ENCODE measurements at regions not wholly inside any gene's neighbourhood (a gene's known extent, or its start where the extent isn't known, plus 50 kb on each side); places are given as distances from the start of the nearest gene placed in this dataset.

- Histone ChIP-seq H2BK5ac (ENCODE audit: insufficient read length, low read length) (no peak overlapping the region), H3T11ph (ENCODE audit: low read length) (no peak overlapping the region), H3K27me3 (ENCODE audit: insufficient read depth, low read length) (no peaks in the 10 kb centered on the region), H2BK20ac (ENCODE audit: low read depth, low read length, poor library complexity, severe bottlenecking) (no peak overlapping the region), H2AFZ (ENCODE audit: low read length) (no peak overlapping the region), H4K20me1 (ENCODE audit: control insufficient read depth, insufficient read depth, insufficient read length) (no peaks in the 10 kb centered on the region), H3K27ac (ENCODE audit: insufficient read length, low read depth, low read length) (no peak overlapping the region), H3K79me1 (ENCODE audit: insufficient read depth, low read depth, low read length, poor library complexity, severe bottlenecking) (no peaks in the 10 kb centered on the region), H3K79me2 (ENCODE audit: insufficient read depth, low read length) (no peaks in the 10 kb centered on the region), H4K8ac (replicated peaks; ENCODE audit: insufficient read length, low read depth, low read length) (no peak overlapping the region), H3K9ac (ENCODE audit: extremely low read depth, insufficient read length, low read length) (no peak overlapping the region), H3K56ac (ENCODE audit: insufficient read length, low read depth, low read length) (no peak overlapping the region), H2BK12ac (ENCODE audit: insufficient read length, low read depth, low read length) (no peak overlapping the region), H2AK5ac (ENCODE audit: insufficient read length, low read length) (no peak overlapping the region), H3K23me2 (ENCODE audit: insufficient read length, low read depth, low read length, poor library complexity, severe bottlenecking) (no peaks in the 10 kb centered on the region), H3K14ac (ENCODE audit: insufficient read depth, low read length) (no peak overlapping the region), H3K4me2 (ENCODE audit: insufficient read depth, insufficient read length, low read length) (no peak overlapping the region), H2BK15ac (ENCODE audit: low read depth, low read length) (no peak overlapping the region), H4K5ac (ENCODE audit: insufficient read length, low read depth, low read length) (no peak overlapping the region), H4K91ac (ENCODE audit: insufficient read length, low read depth, low read length) (no peak overlapping the region), H3K9me3 (ENCODE audit: control insufficient read depth, low read depth, low read length) (no peaks in the 10 kb centered on the region), H3K23ac (ENCODE audit: insufficient read length, low read depth, low read length) (no peak overlapping the region), H3K18ac (ENCODE audit: insufficient read length, low read depth, low read length) (no peak overlapping the region), H3K4ac (ENCODE audit: low read depth, low read length) (no peak overlapping the region), H2BK120ac (ENCODE audit: low read depth, low read length, poor library complexity, severe bottlenecking) (no peak overlapping the region), H3K4me1 (ENCODE audit: insufficient read depth, low read length) (no peaks in the 10 kb centered on the region)
- DNase-seq = no peak
- H3K9me3 Mint-ChIP-seq = peaks cover 10 to 15% of the 10 kb centered on the region in 2 experiments
- H3K36me3 Mint-ChIP-seq (ENCODE audit: insufficient read depth in 1 of 3, low read depth in 3 of 3) = peaks cover 9 to 10% (median 10%) of the 10 kb centered on the region in 3 experiments; a peak in 6 of 7 replicates
- no peaks in the 10 kb centered on the region for H3K4me1 Mint-ChIP-seq
- H3K27ac Mint-ChIP-seq = no peak overlapping the region
- TF ChIP-seq, protein P1, sequence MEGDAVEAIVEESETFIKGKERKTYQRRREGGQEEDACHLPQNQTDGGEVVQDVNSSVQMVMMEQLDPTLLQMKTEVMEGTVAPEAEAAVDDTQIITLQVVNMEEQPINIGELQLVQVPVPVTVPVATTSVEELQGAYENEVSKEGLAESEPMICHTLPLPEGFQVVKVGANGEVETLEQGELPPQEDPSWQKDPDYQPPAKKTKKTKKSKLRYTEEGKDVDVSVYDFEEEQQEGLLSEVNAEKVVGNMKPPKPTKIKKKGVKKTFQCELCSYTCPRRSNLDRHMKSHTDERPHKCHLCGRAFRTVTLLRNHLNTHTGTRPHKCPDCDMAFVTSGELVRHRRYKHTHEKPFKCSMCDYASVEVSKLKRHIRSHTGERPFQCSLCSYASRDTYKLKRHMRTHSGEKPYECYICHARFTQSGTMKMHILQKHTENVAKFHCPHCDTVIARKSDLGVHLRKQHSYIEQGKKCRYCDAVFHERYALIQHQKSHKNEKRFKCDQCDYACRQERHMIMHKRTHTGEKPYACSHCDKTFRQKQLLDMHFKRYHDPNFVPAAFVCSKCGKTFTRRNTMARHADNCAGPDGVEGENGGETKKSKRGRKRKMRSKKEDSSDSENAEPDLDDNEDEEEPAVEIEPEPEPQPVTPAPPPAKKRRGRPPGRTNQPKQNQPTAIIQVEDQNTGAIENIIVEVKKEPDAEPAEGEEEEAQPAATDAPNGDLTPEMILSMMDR (conservative IDR thresholded peaks at IDR 0.05) = no peak
- H3K4me3 Mint-ChIP-seq = no peak overlapping the region
- WGBS (ENCODE audit: extremely low coverage, insufficient read length, low lambda C conversion rate) = no CpG with 5 or more reads among the region's 2 CpGs
- peaks cover 3% of the 10 kb centered on the region for H3K27me3 Mint-ChIP-seq (ENCODE audit: low read depth)
Observed at GRCh38 chr9:79952401-79952800, 380.6 kb downstream of the TLE4 start.

All from H9 (cell line).